ENCODE measurements at regions not wholly inside any gene's neighbourhood (a gene's known extent, or its start where the extent isn't known, plus 50 kb on each side); places are given as distances from the start of the nearest gene placed in this dataset.

DNA sequence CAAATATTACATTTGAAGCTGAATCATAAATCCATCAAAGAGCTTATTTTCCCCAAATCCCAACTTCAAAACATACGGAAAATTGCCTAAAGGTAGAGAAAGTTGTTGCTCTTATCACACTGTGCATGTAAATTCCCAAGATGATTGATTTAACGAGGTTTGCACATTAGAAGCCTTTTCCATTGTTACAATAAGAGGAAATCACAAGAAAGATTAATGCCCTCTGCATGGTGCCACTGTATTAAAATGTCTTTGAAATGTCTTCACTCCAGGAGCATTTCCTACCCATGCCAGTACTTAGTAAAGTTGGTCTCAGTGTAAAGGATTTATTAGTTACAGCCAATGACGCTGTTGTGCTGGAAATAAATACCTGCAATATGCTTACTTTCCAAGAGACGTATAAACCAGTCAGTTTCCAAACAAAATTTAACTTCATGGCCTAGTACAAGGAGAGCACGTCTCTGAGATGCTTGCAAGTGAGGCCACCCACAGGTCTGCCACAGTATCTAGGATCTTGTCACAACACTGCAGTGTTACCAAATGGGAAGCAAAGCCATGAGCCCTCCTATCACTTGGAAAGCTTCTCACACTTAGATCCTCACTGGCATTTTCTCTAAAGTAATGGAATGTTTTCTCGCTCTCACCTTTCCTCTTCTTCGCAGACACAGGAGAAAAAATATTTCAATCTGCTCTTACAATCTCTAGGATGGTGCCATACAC, 112.4 kb downstream of the CETN3 start:
- Histone ChIP-seq H3K4me2 (ENCODE audit: low read depth, low read length, poor library complexity, severe bottlenecking) (no peak overlapping the region), H3K9ac (ENCODE audit: low read length) (no peak overlapping the region), H3K27ac (ENCODE audit: low read depth, low read length) (no peak overlapping the region), H3K9me3 (ENCODE audit: insufficient read depth, low read length) (no peaks in the 10 kb centered on the region), H3F3A (ENCODE audit: insufficient read depth) (no peaks in the 10 kb centered on the region), H3K36me3 (ENCODE audit: low read length) (no peaks in the 10 kb centered on the region), H3K4me3 (ENCODE audit: insufficient read depth, low read length, poor library complexity, severe bottlenecking) (no peak overlapping the region), H3K27me3 (ENCODE audit: low read length) (no peaks in the 10 kb centered on the region), H2AFZ (ENCODE audit: low read depth, low read length, severe bottlenecking) (no peak overlapping the region), H3K9me2 (replicated peaks; ENCODE audit: insufficient read depth, low read length) (no peaks in the 10 kb centered on the region), H3K79me2 (ENCODE audit: insufficient read depth, low read length) (no peaks in the 10 kb centered on the region), H4K20me1 (ENCODE audit: low read depth, low read length) (no peaks in the 10 kb centered on the region)
- TF ChIP-seq EZH2phosphoT487 (conservative IDR thresholded peaks at IDR 0.05; ENCODE audit: low read length): no peak
- TF ChIP-seq, protein P1, sequence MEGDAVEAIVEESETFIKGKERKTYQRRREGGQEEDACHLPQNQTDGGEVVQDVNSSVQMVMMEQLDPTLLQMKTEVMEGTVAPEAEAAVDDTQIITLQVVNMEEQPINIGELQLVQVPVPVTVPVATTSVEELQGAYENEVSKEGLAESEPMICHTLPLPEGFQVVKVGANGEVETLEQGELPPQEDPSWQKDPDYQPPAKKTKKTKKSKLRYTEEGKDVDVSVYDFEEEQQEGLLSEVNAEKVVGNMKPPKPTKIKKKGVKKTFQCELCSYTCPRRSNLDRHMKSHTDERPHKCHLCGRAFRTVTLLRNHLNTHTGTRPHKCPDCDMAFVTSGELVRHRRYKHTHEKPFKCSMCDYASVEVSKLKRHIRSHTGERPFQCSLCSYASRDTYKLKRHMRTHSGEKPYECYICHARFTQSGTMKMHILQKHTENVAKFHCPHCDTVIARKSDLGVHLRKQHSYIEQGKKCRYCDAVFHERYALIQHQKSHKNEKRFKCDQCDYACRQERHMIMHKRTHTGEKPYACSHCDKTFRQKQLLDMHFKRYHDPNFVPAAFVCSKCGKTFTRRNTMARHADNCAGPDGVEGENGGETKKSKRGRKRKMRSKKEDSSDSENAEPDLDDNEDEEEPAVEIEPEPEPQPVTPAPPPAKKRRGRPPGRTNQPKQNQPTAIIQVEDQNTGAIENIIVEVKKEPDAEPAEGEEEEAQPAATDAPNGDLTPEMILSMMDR (IDR thresholded peaks at IDR 0.05; ENCODE audit: insufficient read depth, low read length, poor library complexity, severe bottlenecking): no peak

DNA sequence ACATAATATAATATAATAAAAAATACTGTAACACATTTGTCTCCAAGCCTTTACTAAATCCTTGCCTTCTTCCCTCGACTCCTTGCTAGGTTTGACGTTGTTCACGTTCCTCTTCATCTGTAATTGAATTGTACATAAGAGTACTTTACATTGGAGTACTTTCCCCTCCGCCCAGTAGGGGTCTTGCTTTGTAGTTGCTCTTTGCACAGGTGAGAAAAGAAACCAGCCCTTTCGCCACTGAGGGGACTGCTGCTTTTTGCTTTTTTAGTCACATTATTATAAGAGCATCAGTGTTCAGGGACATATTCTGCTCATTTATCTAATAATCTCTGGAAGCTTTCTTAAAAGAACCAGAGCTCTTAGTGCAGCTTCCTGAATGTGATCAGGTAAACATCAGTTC, 115.0 kb downstream of the CETN3 start:
- Histone ChIP-seq H3K27ac (ENCODE audit: low read depth, low read length) (no peak overlapping the region), H3K36me3 (ENCODE audit: low read length) (no peaks in the 10 kb centered on the region), H3K4me2 (ENCODE audit: low read depth, low read length, poor library complexity, severe bottlenecking) (no peak overlapping the region), H3K79me2 (ENCODE audit: insufficient read depth, low read length) (no peaks in the 10 kb centered on the region), H3K4me3 (ENCODE audit: insufficient read depth, low read length, poor library complexity, severe bottlenecking) (no peak overlapping the region), H3K9me3 (ENCODE audit: insufficient read depth, low read length) (no peaks in the 10 kb centered on the region), H2AFZ (ENCODE audit: low read depth, low read length, severe bottlenecking) (no peak overlapping the region), H3F3A (ENCODE audit: insufficient read depth) (no peaks in the 10 kb centered on the region), H3K9ac (ENCODE audit: low read length) (no peak overlapping the region), H3K9me2 (replicated peaks; ENCODE audit: insufficient read depth, low read length) (no peaks in the 10 kb centered on the region; the same call in 1 of the 2 replicates), H4K20me1 (ENCODE audit: low read depth, low read length) (no peaks in the 10 kb centered on the region), H3K27me3 (ENCODE audit: low read length) (peaks cover 5% of the 10 kb centered on the region; the same call in 1 of the 2 replicates)
- TF ChIP-seq EZH2phosphoT487 (conservative IDR thresholded peaks at IDR 0.05; ENCODE audit: low read length): no peak
- TF ChIP-seq, protein P1 (IDR thresholded peaks at IDR 0.05; ENCODE audit: insufficient read depth, low read length, poor library complexity, severe bottlenecking): no peak

DNA sequence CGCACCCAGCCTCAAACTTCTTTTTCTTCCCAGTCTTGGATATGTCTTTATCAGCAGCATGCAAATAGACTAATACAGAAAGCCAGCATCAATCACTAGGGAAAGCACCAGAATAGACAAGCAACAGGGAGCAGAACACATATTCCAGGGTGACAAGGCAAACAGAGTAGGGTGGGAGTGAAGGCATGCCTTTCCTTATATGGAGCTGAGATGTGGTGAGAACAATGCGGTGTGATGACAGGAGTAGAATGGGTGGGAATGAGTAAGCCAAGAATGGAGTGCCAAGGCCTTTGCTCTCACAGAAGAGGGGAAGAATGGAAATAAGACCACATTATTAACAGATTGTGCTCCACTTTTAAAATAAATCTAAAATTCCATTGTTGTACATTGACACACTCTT, 115.6 kb downstream of the CETN3 start:
- no peak overlapping the region for H3K4me2 ChIP-seq (ENCODE audit: low read depth, low read length, poor library complexity, severe bottlenecking)
- no peak overlapping the region for H3K27ac ChIP-seq (ENCODE audit: low read depth, low read length)
- H3F3A ChIP-seq (ENCODE audit: insufficient read depth): no peaks in the 10 kb centered on the region
- H3K9me3 ChIP-seq (ENCODE audit: insufficient read depth, low read length): no peaks in the 10 kb centered on the region
- no peaks in the 10 kb centered on the region for H3K36me3 ChIP-seq (ENCODE audit: low read length)
- H3K9me2 ChIP-seq (replicated peaks; ENCODE audit: insufficient read depth, low read length): no peaks in the 10 kb centered on the region; the same call in 1 of the 2 replicates
- no peak overlapping the region for H3K9ac ChIP-seq (ENCODE audit: low read length)
- TF ChIP-seq EZH2phosphoT487 (conservative IDR thresholded peaks at IDR 0.05; ENCODE audit: low read length): no peak
- TF ChIP-seq, protein P1 (IDR thresholded peaks at IDR 0.05; ENCODE audit: insufficient read depth, low read length, poor library complexity, severe bottlenecking): no peak
- peaks cover 5% of the 10 kb centered on the region; the same call in 1 of the 2 replicates for H3K27me3 ChIP-seq (ENCODE audit: low read length)
- H4K20me1 ChIP-seq (ENCODE audit: low read depth, low read length): no peaks in the 10 kb centered on the region
- no peaks in the 10 kb centered on the region for H3K79me2 ChIP-seq (ENCODE audit: insufficient read depth, low read length)
- H3K4me3 ChIP-seq (ENCODE audit: insufficient read depth, low read length, poor library complexity, severe bottlenecking): no peak overlapping the region
- H2AFZ ChIP-seq (ENCODE audit: low read depth, low read length, severe bottlenecking): no peak overlapping the region

Data from SU-DHL-6 (cell line).